HEK293 (cell line): ENCODE measurements at regions not wholly inside any gene's neighbourhood (a gene's known extent, or its start where the extent isn't known, plus 50 kb on each side); places are given as distances from the start of the nearest gene placed in this dataset.

Experiments
- ATF2 ChIP-seq: fragments of 450-650 bp; formaldehyde crosslinking; IDR thresholded peaks from 2 replicates; pipeline ENCODE4 v1.5.1; 2016; ENCODE audit warnings: missing biosample characterization, missing genetic modification characterization, low read depth
- GLI4 ChIP-seq: fragments of 450-650 bp; formaldehyde crosslinking; IDR thresholded peaks from 2 replicates; pipeline ENCODE4 v1.5.1; 2016; ENCODE audit warnings: missing biosample characterization, missing genetic modification characterization
- GLIS1 ChIP-seq: fragments of 450-650 bp; formaldehyde crosslinking; IDR thresholded peaks from 2 replicates; pipeline ENCODE4 v1.5.1; 2016; ENCODE audit warnings: missing biosample characterization, missing genetic modification characterization
- PRDM4 ChIP-seq: fragments of 450-650 bp; formaldehyde crosslinking; IDR thresholded peaks from 2 replicates; pipeline ENCODE4 v1.5.1; 2017; ENCODE audit warnings: missing biosample characterization, missing genetic modification characterization
- REPIN1 ChIP-seq: fragments of 450-650 bp; formaldehyde crosslinking; IDR thresholded peaks from 2 replicates; pipeline ENCODE4 v1.5.1; 2017; ENCODE audit warnings: missing biosample characterization, missing genetic modification characterization, low read depth
- SP7 ChIP-seq: fragments of 450-650 bp; formaldehyde crosslinking; IDR thresholded peaks from 2 replicates; pipeline ENCODE4 v1.5.1; 2016; ENCODE audit warnings: missing biosample characterization, missing genetic modification characterization
- WT1 ChIP-seq: fragments of 450-650 bp; formaldehyde crosslinking; IDR thresholded peaks from 2 replicates; pipeline ENCODE4 v1.5.1; 2016; ENCODE audit warnings: missing biosample characterization, missing genetic modification characterization
- ZBTB1 ChIP-seq: fragments of 450-650 bp; formaldehyde crosslinking; IDR thresholded peaks from 2 replicates; pipeline ENCODE4 v1.5.1; 2016; ENCODE audit warnings: missing biosample characterization, missing genetic modification characterization
- ZEB2 ChIP-seq: fragments of 450-650 bp; formaldehyde crosslinking; IDR thresholded peaks from 2 replicates; pipeline ENCODE4 v1.5.1; 2016; ENCODE audit warnings: missing biosample characterization, missing genetic modification characterization
- ZFP37 ChIP-seq: fragments of 450-650 bp; formaldehyde crosslinking; IDR thresholded peaks from 2 replicates; pipeline ENCODE4 v1.5.1; 2016; ENCODE audit warnings: missing biosample characterization, missing genetic modification characterization
- ZNF112 ChIP-seq: fragments of 450-650 bp; formaldehyde crosslinking; IDR thresholded peaks from 2 replicates; pipeline ENCODE4 v1.5.0; 2017; ENCODE audit warnings: missing biosample characterization, missing genetic modification characterization
- ZNF18 ChIP-seq: fragments of 450-650 bp; formaldehyde crosslinking; IDR thresholded peaks from 2 replicates; pipeline ENCODE4 v1.5.1; 2016; ENCODE audit warnings: missing biosample characterization, missing genetic modification characterization
- ZNF214 ChIP-seq: fragments of 450-650 bp; formaldehyde crosslinking; IDR thresholded peaks from 2 replicates; pipeline ENCODE4 v1.5.1; 2017; ENCODE audit warnings: missing biosample characterization, mild to moderate bottlenecking, missing genetic modification characterization, borderline replicate concordance
- ZNF354C ChIP-seq: fragments of 450-650 bp; formaldehyde crosslinking; IDR thresholded peaks from 2 replicates; pipeline ENCODE4 v1.5.1; 2016; ENCODE audit warnings: missing biosample characterization, missing genetic modification characterization, low read depth, borderline replicate concordance
- ZNF514 ChIP-seq: fragments of 450-650 bp; formaldehyde crosslinking; IDR thresholded peaks from 2 replicates; pipeline ENCODE4 v1.5.1; 2016; ENCODE audit warnings: missing biosample characterization, missing genetic modification characterization
- ZNF529 ChIP-seq: fragments of 450-650 bp; formaldehyde crosslinking; IDR thresholded peaks from 2 replicates; pipeline ENCODE4 v1.5.1; 2017; ENCODE audit warnings: missing genetic modification characterization, missing biosample characterization; ENCODE audit not compliant: insufficient replicate concordance
- ZNF639 ChIP-seq: fragments of 450-650 bp; formaldehyde crosslinking; IDR thresholded peaks from 2 replicates; pipeline ENCODE4 v1.5.1; 2016; ENCODE audit warnings: missing biosample characterization, missing genetic modification characterization
- ZNF677 ChIP-seq: fragments of 450-650 bp; IDR thresholded peaks from 2 replicates; pipeline ENCODE4 v1.5.0; 2018; ENCODE audit warnings: missing biosample characterization, mild to moderate bottlenecking, missing genetic modification characterization, moderate library complexity
- ZNF768 ChIP-seq: fragments of 450-650 bp; formaldehyde crosslinking; IDR thresholded peaks from 2 replicates; pipeline ENCODE4 v1.5.1; 2018; ENCODE audit warnings: missing biosample characterization, mild to moderate bottlenecking, missing genetic modification characterization
- TF ChIP-seq, protein P1 (sequence below): fragments of 450-650 bp; formaldehyde crosslinking; IDR thresholded peaks from 2 replicates; pipeline ENCODE4 v1.5.1; 2016; ENCODE audit warnings: missing biosample characterization, missing genetic modification characterization

GRCh38 chr5:124839371-124839998 is 93.0 kb upstream of the ZNF608 start (continued):
- TF ChIP-seq ZNF639 (tag by site-specific recombination) (no peak), ZNF529 (no peak), WT1 (tag by site-specific recombination) (peak; percentile 21; the same call in 1 of the 2 replicates), ZFP37 (no peak), ZNF354C (tag by site-specific recombination) (no peak), SP7 (tag by site-specific recombination) (no peak), REPIN1 (tag by site-specific recombination) (no peak), ZEB2 (tag by site-specific recombination) (peak; percentile 63), ZNF18 (tag by site-specific recombination) (0 out of 2 replicates have a peak, but pooled peaks have one; percentile 7), PRDM4 (no peak), ZNF768 (tag by site-specific recombination) (no peak), ZNF514 (no peak), ZNF214 (tag by site-specific recombination) (no peak), ZNF677 (no peak), GLI4 (tag by site-specific recombination) (no peak), ZBTB1 (tag by site-specific recombination) (no peak), ATF2 (no peak), GLIS1 (tag by site-specific recombination) (no peak), ZNF112 (no peak)
- TF ChIP-seq, protein P1, sequence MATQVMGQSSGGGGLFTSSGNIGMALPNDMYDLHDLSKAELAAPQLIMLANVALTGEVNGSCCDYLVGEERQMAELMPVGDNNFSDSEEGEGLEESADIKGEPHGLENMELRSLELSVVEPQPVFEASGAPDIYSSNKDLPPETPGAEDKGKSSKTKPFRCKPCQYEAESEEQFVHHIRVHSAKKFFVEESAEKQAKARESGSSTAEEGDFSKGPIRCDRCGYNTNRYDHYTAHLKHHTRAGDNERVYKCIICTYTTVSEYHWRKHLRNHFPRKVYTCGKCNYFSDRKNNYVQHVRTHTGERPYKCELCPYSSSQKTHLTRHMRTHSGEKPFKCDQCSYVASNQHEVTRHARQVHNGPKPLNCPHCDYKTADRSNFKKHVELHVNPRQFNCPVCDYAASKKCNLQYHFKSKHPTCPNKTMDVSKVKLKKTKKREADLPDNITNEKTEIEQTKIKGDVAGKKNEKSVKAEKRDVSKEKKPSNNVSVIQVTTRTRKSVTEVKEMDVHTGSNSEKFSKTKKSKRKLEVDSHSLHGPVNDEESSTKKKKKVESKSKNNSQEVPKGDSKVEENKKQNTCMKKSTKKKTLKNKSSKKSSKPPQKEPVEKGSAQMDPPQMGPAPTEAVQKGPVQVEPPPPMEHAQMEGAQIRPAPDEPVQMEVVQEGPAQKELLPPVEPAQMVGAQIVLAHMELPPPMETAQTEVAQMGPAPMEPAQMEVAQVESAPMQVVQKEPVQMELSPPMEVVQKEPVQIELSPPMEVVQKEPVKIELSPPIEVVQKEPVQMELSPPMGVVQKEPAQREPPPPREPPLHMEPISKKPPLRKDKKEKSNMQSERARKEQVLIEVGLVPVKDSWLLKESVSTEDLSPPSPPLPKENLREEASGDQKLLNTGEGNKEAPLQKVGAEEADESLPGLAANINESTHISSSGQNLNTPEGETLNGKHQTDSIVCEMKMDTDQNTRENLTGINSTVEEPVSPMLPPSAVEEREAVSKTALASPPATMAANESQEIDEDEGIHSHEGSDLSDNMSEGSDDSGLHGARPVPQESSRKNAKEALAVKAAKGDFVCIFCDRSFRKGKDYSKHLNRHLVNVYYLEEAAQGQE (tag by site-specific recombination), result no peak
